Activated CD8-positive, alpha-beta memory T cell treated with anti-CD3 and anti-CD28 coated beads for 36 hours (primary cell): ENCODE measurements at regions not wholly inside any gene's neighbourhood (a gene's known extent, or its start where the extent isn't known, plus 50 kb on each side); places are given as distances from the start of the nearest gene placed in this dataset.
"Not testable (repeated sequence)": the region's sequence is repeated elsewhere in the genome, so short reads cannot be mapped to it uniquely, and the experiment has no call there.

Experiments
- CTCF ChIA-PET: fragments of 350-600 bp; sonication (Branson Sonifier 250); formaldehyde crosslinking; loops from one replicate; lab custom pipeline; 2021; ENCODE audit warnings: antibody characterized with exemption; lab: Charles Lee
- POLR2A ChIA-PET: fragments of 350-600 bp; sonication (Branson Sonifier 250); formaldehyde crosslinking; loops from one replicate; lab custom pipeline; 2021; ENCODE audit warnings: antibody characterized with exemption; lab: Charles Lee

- CTCF ChIA-PET, POLR2A ChIA-PET: not testable (repeated sequence)
Observed at GRCh38 chr14:105620178-105620864, 93.9 kb downstream of the TMEM121 start.

- POLR2A ChIA-PET, CTCF ChIA-PET: not testable (repeated sequence)
Observed at GRCh38 chr14:105620865-105621471, 94.6 kb downstream of the TMEM121 start.

- CTCF ChIA-PET, POLR2A ChIA-PET: not testable (repeated sequence)
Observed at GRCh38 chr14:105621479-105622328, 95.3 kb downstream of the TMEM121 start.

- CTCF ChIA-PET, result no interaction called here
- POLR2A ChIA-PET, result no interaction called here
Observed at GRCh38 chr14:105622329-105622955, 96.1 kb downstream of the TMEM121 start.

- POLR2A ChIA-PET, CTCF ChIA-PET: not testable (repeated sequence)
Observed at GRCh38 chr14:105623178-105623577, 96.8 kb downstream of the TMEM121 start.

- CTCF ChIA-PET, result not testable (repeated sequence)
Observed at GRCh38 chr14:105624346-105624745, 98.0 kb downstream of the TMEM121 start.

GRCh38 chr14:105624749-105625434, 98.5 kb downstream of the TMEM121 start:
- POLR2A ChIA-PET, CTCF ChIA-PET: not testable (repeated sequence)

More at GRCh38 chr14:105624346-105624745, 98.0 kb downstream of the TMEM121 start:
- POLR2A ChIA-PET, result not testable (repeated sequence)

- POLR2A ChIA-PET, result not testable (repeated sequence)
Observed at GRCh38 chr14:105625448-105625847, 99.1 kb downstream of the TMEM121 start.

GRCh38 chr14:105626111-105626510, 99.7 kb downstream of the TMEM121 start:
- POLR2A ChIA-PET, CTCF ChIA-PET: not testable (repeated sequence)

More at GRCh38 chr14:105625448-105625847, 99.1 kb downstream of the TMEM121 start:
- CTCF ChIA-PET, result not testable (repeated sequence)

GRCh38 chr14:105626651-105627050, 100.3 kb downstream of the TMEM121 start:
- CTCF ChIA-PET, POLR2A ChIA-PET: not testable (repeated sequence)

GRCh38 chr14:105627287-105627686, 100.9 kb downstream of the TMEM121 start:
- POLR2A ChIA-PET, CTCF ChIA-PET: not testable (repeated sequence)

- POLR2A ChIA-PET, result no interaction called here
- CTCF ChIA-PET, result no interaction called here
Observed at GRCh38 chr14:105627701-105628100, 101.3 kb downstream of the TMEM121 start.

GRCh38 chr14:105628126-105628525, 101.7 kb downstream of the TMEM121 start:
- POLR2A ChIA-PET, CTCF ChIA-PET: not testable (repeated sequence)

- POLR2A ChIA-PET, CTCF ChIA-PET: not testable (repeated sequence)
Observed at GRCh38 chr14:105628531-105629067, 102.2 kb downstream of the TMEM121 start.

GRCh38 chr14:105629091-105629885, 102.9 kb downstream of the TMEM121 start:
- CTCF ChIA-PET, POLR2A ChIA-PET: not testable (repeated sequence)

- CTCF ChIA-PET, result no interaction called here
- POLR2A ChIA-PET, result no interaction called here
Observed at GRCh38 chr14:105629886-105630215, 103.5 kb downstream of the TMEM121 start.

- POLR2A ChIA-PET, CTCF ChIA-PET: not testable (repeated sequence)
Observed at GRCh38 chr14:105630293-105630934, 104.0 kb downstream of the TMEM121 start.
